ENCODE measurements at regions not wholly inside any gene's neighbourhood (a gene's known extent, or its start where the extent isn't known, plus 50 kb on each side); places are given as distances from the start of the nearest gene placed in this dataset.

DNA sequence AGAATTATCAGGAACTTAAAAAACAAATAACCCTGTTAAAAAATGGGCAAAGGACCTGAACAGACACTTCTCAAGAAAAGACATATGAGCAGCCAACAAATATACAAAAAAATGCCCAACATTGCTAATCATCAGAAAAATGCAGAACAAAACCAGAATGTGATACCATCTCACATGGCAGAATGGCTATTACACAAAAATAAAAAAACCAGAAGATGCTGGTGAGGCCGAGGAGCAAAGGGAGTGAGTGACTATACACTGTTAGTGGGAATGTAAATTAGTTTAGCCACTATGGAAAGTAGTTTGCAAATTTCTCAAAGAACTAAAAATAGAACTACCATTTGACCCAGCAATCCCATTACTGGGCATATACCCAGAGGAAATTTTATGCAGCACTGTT is 95.8 kb upstream of the DSEL start:
- TF ChIP-seq, protein P1, sequence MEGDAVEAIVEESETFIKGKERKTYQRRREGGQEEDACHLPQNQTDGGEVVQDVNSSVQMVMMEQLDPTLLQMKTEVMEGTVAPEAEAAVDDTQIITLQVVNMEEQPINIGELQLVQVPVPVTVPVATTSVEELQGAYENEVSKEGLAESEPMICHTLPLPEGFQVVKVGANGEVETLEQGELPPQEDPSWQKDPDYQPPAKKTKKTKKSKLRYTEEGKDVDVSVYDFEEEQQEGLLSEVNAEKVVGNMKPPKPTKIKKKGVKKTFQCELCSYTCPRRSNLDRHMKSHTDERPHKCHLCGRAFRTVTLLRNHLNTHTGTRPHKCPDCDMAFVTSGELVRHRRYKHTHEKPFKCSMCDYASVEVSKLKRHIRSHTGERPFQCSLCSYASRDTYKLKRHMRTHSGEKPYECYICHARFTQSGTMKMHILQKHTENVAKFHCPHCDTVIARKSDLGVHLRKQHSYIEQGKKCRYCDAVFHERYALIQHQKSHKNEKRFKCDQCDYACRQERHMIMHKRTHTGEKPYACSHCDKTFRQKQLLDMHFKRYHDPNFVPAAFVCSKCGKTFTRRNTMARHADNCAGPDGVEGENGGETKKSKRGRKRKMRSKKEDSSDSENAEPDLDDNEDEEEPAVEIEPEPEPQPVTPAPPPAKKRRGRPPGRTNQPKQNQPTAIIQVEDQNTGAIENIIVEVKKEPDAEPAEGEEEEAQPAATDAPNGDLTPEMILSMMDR (conservative IDR thresholded peaks at IDR 0.05 in 1 of 2, IDR thresholded peaks at IDR 0.05 in 1 of 2; ENCODE audit: low read depth in 1 of 2, low read length in 2 of 2) = no peak
- TF ChIP-seq EZH2 (IDR thresholded peaks at IDR 0.05; ENCODE audit: low read length, missing control alignments) = no peak
